NCI-H1694 (cell line): ENCODE measurements at regions not wholly inside any gene's neighbourhood (a gene's known extent, or its start where the extent isn't known, plus 50 kb on each side); places are given as distances from the start of the nearest gene placed in this dataset.

Experiments
- DNase-seq: peaks from one replicate; lab custom pipeline; 2025; lab: John Stamatoyannopoulos, UW

DNA sequence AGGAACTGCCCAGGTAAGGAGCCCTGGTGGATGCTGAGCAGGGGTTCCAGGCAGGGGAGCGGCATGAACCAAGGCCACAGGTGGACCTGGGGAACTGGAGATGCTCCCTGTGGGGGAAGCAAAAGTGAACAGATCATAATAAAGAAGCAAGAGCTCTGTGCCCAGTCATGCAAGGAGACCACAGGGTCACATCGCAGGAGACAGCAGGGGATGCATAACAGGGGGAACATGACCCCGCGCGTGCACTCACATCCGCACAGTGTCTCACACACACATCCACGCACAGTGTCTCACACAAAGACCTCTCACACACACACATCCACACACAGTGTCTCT lies 473.3 kb upstream of the HS6ST1 start:
- DNase-seq = no peak

DNA sequence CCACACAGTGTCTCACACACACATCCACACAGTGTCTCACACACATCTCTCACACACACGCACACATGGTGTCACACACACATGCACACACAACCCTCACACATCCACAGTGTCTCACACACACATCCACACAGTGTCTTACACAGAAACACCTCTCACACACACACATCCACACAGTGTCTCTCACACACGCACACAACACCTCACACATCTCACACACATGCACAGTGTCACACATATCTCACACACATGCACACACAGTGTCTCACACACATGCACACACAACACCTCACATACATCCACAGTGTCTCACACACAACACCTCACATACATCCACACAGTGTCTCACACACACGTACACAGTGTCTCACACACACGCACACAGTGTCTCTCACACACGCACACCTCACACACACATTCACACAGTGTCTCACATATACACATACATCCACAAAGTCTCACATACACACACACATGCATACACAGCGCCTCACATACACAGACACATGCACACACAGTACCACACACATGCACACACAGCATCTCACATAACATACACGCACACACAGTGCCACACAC lies 473.9 kb upstream of the HS6ST1 start:
- no peak for DNase-seq

DNA sequence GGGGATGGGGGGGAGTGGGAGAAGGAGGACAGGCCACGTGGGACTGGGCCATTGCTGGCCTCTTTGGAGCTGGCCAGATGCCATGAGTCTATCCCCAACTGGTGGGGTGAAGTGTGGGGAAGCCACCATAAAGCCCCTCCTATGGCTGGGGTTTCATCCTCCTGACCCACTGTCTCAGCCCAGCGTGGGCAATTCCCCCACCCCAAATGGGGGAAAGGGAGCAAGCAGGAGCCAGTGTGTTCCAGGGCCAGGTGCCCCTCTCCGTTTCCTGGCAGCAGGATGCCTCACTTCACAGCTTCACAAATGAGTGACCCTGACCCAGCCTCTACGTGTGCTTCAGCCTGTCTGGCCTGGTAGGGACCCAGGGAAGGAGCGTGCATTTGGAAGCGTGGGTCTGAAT lies 474.7 kb upstream of the HS6ST1 start:
- no peak for DNase-seq

DNA sequence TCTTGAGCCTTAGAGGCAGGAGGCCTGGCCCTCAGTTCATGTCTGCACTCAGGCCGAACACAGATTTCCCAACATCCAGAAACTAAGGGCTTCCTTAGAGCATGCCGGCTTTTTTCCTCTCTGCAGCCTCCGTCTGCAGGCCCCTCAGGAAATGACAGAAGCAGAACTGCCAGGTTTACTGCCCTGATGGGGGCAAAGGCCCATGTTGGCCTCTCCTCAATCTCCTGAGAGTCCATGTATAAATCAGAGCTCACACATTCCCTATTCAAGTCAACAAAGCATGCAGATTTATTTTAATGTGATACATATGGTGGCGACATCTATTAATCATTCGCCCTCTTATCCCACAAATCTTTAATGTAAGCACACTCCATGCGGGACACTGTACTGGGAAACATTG lies 475.6 kb upstream of the HS6ST1 start:
- DNase-seq = no peak

DNA sequence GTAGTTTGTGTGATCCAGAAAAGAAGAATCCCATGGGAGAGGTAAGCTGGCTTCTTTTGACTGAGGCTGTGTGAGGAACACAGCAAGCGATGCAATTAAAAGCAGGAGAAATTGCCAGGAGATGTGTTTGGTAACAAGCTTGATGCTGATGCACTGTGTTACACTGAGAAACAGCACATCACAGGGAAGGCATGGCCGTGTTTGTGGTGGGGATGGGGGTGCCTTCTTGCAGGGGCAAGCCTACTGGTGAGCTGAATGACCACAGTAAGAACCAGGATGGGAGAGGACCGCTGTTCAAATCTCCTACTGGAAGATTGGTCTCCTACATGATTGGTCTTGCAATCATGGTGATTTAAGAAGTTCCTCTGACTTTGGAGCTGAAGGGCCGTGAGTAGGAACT lies 477.7 kb upstream of the HS6ST1 start:
- DNase-seq = no peak

DNA sequence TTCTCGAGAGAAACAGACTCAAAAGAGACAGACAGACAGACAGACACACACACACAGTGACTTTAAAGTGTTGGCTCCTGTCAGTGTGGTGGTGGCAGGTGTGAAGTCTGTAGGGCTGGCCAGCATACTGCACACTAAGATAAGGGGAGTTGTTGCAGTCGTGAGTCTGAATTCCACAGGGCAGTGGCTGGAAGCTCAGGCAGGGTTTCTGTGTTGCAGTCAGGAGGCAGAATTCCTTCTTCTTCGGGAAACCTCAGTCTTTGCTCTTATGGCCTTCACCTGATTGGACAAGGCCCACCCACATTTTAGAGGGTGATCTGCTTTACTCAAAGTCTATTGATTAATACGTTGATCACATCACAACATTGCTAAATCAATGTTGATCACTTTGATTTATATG lies 478.4 kb upstream of the HS6ST1 start:
- no peak for DNase-seq

DNA sequence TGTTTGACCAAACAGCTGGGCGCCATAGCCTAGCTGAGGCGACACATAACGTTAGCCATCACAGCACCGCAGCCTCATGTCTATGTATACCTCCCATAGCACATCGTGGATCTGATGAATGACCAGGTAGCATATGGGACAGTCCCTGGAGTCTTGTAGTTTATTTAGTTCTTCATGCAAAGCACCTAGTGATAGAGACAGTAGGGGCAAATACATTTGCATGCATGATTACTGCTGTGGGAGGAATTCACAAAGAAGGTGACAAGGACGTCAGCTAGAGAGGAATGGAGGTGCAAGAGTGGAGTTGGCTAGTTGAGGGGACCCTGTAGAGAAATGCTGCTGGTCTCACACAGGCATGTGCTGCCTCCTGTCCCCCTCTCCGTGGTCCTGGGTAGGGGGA lies 478.9 kb upstream of the HS6ST1 start:
- DNase-seq = no peak

DNA sequence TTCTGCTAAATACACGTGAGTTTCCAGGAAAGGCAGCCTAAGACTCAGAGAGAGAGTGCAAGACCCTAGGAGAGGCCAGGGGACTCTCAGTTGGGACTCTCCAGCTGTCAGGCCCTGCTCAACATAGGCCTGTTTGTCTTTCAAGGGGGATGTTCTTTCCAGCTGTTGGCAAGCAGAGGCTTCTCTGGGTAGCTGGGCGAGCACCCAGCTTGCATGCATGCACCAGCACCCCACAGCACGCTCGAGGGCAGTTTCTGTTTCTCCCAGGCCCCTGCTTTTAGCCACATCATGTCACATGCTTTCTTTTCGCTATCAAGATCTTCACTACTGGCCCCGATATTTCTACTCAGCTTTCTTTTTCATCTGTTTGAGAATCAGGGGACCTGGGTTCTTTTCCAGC lies 479.3 kb upstream of the HS6ST1 start:
- DNase-seq = no peak

DNA sequence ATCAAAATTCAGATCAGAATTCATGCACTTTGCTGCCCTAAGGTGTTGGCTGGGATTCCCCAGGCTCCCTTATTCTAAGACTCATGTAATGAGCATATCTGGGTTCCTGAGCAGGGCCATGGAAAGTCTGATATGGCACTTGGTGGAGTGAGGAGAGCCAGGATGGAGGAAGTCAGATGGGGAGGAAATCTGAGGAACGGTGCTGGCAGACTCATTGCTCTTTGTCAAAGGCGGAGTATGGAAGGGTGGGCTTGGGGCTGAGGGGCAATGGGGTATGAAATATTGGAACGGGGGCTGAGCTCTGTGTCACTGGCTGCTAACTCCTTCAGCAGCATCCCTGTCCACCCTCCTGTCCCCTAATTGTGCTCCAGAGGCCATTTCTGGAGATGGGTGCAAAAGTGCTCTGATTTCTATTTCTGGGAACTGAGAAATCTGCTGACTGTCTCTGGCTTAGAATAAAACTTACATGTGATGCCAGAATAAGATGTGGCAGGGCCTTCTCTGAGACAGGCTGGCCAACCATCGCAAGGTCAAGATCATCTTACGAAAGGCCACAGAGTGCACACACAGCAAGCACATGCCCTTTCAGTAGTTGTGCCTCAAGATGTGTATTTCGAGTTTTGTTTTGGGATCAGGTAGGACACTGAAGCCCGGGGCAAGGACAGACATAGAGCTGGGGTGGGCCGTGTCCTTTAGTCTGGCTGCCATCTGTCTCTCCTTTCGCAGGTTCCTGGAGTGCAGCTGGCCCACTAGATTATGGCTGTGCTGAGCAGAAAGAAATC lies 480.0 kb upstream of the HS6ST1 start:
- no peak for DNase-seq

DNA sequence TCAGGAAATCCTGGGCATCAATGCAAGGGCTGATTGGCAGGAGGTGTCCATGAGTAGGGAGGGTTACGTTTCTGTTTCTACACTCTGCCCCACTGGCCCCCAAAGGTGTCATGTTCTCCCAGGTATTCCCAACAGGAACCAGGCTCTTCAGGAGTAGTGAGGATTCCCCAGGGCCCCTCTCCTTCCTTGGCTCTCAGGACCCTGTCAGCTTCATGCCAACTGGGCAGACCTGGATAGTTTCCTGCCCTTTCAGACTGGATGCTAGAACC lies 480.6 kb upstream of the HS6ST1 start:
- DNase-seq = no peak

DNA sequence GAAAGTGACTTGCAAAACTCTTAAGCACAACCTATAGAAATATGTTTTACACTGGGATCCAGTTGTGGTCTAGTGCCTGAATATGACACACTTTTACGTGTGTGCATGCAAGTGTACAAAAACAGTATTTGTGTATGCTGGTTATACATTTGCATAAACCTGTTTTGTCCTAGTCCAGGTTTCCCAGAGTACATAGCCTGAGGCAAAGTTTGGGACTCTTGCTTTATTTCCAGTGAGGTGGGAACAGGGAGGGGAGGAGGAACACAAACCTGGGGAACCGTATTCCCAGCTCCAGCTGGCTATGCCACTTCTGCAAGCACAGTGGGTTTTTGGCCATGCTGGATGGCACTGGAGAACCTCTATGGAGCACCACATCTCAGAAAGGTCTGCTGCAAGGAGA lies 481.1 kb upstream of the HS6ST1 start:
- no peak for DNase-seq

DNA sequence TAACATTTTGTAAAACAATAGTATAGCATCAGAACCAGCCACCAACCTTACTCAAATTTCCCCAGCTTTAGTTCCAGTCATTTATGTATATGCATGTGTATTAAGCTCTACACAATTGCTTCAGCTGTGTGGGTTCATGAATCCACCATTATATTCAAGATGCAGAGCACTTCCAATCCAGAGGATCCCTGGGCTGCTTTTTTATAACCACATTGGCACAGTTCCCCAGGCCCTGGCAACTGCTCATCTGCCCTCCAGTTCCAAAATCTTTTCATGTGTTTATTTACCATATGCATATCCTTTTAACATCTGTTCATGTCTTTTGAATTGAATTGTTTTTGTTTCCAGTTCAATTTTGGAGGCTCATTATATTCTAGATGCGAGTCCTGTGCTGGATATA lies 482.9 kb upstream of the HS6ST1 start:
- peak; percentile 91 for DNase-seq

DNA sequence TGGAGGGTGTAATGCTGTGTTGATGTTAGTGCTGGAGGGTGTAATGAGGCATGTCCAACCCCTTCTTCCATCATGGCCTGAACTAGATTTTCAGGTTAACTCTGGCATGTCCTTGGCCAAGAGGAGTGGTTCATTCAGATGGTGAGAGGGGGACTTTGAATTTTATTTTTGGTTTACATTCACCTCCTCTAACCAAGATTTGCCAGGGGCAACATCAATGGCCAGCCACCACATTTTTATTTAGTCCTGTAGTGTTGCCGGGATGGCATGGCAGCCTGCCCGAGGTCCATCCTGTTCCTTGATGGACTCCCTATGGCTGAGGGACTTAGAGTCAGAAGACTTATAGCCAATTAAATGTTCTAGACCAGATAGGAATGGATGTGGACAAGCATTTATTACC lies 484.6 kb upstream of the HS6ST1 start:
- no peak for DNase-seq

DNA sequence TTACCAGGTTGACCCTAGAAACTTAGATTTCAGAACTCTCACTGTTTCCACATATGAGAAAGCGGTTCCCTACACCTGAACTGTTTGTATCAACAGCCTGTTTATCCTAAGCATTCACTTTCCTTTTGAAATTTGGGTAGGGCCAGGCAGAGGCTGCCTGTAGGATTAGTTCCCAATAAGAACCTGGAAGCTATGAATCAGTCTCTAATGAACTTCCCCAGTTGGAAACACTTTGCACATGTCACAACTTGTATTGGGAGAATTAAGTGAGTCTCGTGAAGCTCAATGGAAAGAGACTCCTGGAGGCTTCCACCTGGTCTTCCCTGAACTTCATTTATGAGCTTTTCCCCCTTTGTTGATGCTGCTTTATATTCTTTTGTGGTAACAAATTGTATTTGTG lies 486.6 kb upstream of the HS6ST1 start:
- DNase-seq = no peak

DNA sequence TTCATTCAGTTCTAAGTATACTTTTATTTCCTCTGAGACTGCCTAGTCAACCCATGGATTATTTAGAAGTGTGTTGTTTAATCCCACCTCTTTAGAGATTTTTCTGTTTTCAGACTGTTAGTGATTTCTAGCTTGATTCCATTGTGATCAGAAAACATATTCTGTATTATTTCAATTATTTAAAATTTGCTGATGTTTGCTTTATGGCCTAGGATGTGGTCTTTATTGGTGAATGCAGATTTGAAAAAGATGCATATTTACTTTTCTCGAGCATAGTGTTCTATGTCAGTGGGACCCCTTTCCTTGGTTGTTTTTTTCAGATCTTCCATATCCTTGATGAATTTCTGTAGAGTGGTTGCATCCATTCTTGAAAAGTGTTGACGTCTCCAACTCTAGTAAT lies 487.2 kb upstream of the HS6ST1 start:
- DNase-seq = no peak

DNA sequence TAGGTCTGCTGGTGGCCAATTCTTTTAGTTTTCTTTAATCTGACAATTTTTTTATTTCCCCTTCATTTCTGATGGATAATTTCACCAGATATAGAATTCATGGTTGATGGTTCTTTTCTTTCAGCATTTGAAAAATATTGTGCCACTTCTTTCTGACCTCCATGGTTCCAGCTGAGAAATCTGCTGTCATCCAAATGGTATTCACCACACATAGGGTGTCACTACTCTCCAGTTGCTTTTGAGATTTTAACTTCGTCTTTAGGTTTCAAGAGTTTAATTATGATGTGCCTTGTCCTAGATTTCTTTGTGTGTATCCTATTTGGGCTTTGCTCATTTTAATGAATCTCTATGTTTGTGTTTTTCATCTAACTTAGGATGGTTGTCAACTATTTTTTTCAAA lies 488.6 kb upstream of the HS6ST1 start:
- DNase-seq = no peak

DNA sequence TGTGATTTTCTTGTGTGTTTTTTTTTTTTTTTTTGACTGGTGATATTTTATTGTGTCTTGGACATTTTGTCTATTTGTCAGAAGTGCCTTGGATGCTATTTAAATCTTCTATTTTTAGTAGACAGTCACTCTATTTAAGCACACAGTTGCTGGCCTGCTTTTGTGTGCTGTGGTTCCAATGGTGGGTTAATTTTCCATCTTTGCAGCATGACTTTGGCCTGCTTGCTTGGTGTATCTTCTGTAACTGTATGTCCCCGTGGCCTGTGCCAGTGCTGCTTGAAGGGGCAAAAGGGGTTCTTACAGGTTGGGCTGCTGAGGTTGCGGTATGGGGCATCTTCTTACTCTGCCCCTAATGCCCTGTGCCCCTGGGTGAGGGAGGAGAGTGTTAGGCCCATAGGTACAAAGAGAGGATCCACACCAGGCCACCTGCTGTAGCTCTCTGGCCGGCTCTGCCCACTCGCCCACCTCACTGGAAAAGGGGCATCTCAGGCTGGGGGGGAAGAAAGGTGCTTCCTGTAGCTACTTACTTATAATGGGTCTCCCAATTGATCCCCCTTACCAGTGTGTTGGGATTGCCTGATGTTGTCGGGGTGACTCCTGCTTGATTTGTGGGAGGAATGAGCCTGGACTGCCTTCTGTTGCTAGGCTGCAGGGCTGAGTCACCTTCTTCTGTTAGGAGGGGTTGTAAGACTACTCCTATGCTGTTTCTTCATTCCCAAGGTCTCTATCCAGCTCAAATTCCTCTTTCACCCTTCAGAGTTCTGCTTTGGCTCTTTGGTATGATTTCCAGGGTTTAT lies 490.0 kb upstream of the HS6ST1 start:
- DNase-seq = no peak

DNA sequence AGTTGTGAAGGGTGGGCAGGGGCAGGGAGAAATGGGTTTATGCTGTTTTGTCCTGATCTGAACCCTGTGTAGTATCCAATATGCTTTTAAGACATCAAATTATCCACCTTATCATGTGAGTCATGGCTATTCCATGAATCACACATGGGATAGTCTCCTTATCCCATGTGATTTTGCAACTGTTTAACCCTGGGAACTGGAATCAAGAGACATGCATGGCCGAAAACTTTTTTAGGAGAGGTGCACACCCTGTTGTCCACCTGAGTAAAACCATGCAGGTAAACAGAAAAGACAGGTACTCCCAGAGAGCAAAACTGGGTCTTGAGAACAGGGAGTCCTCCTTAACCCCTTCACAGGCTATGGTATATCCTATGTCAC lies 490.6 kb upstream of the HS6ST1 start:
- DNase-seq = no peak

DNA sequence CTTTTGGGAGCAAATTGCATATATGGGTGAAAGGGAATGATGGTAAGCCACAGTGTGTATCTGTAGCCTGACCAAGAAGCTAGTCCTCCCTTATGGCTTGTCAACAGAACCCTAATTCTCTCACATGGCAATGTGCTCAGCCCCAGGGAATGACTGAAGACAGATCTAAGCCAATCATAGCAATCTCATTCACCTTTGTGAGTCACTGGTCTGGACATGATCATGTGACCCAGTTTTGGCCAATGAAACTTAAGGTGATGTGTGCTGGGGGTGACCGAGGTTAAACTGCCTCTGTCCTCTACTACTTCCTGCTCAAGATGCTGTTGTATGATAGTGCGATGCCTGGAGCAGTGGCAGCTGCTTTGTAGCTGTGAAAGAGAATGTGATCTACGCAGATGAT lies 491.2 kb upstream of the HS6ST1 start:
- DNase-seq = no peak

DNA sequence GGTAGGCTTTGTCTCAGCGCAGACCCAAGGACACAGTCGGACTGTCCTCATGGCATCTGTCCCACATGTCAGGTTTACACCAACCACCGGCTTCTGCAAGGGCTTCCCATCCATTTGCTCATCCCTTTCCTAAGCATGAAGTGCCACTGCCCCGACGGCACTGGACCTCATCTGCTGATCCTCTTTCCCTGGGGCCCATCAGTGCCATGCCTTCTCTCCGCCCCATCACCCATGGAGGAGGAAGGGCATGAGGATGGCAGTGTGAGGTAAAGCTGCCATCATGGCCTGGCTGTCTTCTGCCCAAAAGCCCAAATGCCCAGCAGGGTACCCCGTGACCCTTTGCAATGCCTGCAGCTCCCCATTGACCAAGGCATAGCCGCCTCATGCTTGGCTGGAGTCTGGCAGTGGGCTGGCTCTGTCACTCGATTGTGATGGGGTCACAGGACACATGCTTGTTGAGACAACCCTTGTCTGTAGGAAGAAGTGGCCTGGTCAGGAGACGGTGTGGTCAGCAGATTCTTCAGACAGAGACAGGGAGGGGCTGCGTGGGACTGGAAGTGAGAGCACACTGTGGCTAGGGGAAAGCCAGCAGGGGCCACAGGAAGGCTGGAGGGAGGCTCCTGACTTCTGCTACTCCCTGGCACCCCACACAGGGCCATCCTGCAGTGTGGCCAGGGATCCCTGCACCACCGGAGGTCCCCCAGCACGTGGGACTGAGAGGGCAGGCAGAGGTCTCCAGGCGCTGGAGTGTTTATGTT lies 493.7 kb upstream of the HS6ST1 start:
- no peak for DNase-seq

DNA sequence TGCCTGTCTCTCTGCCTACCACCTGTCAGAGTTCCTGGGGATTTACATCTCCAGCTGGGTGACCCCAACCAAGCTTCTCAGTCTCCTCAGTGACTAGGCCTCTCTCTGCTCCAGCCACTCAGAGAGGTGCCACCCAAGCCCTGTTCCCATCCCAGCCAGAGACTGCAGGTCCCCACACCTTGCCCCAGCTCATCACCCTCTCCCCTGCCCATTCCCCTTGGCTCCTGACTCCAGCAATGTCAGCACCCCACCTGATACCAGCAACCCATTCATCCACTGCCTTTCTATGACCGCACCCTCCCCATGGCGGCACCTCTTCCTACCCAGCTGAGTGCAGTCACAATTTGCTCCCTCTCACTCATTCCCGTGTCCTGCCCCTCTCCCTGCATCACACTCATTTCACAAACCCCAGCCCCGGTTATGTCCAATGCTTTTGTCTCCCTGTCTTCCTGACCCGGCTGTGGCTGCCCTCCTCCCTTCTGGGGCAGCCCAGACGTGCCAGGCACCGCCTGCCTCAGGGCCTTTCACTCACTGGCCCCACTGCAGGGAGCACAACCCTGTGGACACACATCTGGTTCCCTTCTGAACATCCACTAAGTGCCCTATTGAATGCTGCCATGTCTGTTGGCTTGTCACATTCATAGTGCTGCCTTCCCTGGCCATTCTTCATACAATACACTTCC lies 494.8 kb upstream of the HS6ST1 start:
- DNase-seq = no peak

DNA sequence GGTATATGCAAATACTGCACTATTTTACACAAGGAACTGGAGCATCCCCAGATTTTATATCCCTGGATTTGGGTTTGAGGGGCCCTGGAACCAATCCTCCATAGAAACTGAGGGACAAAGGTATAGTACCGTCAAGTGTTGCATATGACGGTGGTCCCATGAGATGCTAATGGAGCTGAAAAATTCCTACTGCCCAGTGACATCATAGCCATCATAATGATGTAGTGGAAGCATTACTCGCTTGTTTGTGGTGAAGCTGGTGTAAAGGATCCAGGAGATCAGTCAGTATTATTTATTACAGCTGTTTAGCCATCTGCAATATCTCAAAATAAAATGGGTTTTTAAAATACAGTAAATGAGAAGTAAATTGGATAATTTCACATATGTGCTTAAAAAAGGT lies 496.6 kb upstream of the HS6ST1 start:
- DNase-seq = no peak

DNA sequence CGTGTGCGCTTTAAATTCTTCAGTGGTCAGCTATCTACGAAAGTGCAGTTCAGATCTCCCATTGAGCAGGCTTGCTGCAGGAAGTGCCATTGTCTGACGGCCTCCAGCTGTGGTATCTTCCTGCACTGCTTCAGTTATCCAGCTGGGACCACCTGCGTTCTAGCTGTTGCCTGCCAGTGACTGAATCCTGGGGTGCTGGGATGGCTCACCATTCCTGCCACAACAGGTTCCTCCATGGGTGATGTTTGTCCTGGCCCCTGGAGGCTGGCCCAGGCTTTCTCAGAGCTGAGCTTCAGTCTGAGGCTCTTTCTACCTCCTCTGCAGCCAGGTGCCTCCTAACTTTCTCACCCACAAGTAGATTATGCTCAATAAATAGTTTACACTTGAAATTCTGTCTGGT lies 498.5 kb upstream of the HS6ST1 start:
- DNase-seq = no peak
